Erythroblast (primary cell): ENCODE measurements at regions not wholly inside any gene's neighbourhood (a gene's known extent, or its start where the extent isn't known, plus 50 kb on each side); places are given as distances from the start of the nearest gene placed in this dataset.

Experiments used
- GATA1 ChIP-seq: IDR thresholded peaks from 2 replicates; pipeline ENCODE4 v1.6.1; 2011; ENCODE audit warnings: low read depth, mild to moderate bottlenecking, control low read depth, low read length, moderate library complexity
- POLR2A ChIP-seq: IDR thresholded peaks from 2 replicates; pipeline ENCODE4 v1.6.1; 2011; ENCODE audit warnings: mild to moderate bottlenecking, low read length

GRCh38 chr14:44448951-44449358 is 58.1 kb downstream of the FSCB start:
- TF ChIP-seq POLR2A (no peak), GATA1 (no peak)
